IPS-18a (cell line): ENCODE measurements at regions not wholly inside any gene's neighbourhood (a gene's known extent, or its start where the extent isn't known, plus 50 kb on each side); places are given as distances from the start of the nearest gene placed in this dataset.

Experiments
- H3K27ac ChIP-seq: one replicate; pipeline ENCODE4 v1.5.1; 2013; ENCODE audit warnings: low read length
- H3K27me3 ChIP-seq: one replicate; pipeline ENCODE4 v1.6.1; 2013; ENCODE audit warnings: mild to moderate bottlenecking, low read length; ENCODE audit not compliant: control insufficient read depth, insufficient read depth
- H3K36me3 ChIP-seq: one replicate; pipeline ENCODE4 v1.6.1; 2013; ENCODE audit warnings: low read depth, low read length; ENCODE audit not compliant: control insufficient read depth
- H3K4me1 ChIP-seq: one replicate; pipeline ENCODE4 v1.6.1; 2013; ENCODE audit warnings: low read depth, low read length; ENCODE audit not compliant: control insufficient read depth
- H3K4me3 ChIP-seq: one replicate; pipeline ENCODE4 v1.5.1; 2013; ENCODE audit warnings: low read length
- H3K9ac ChIP-seq: one replicate; pipeline ENCODE4 v1.6.1; 2013; ENCODE audit warnings: mild to moderate bottlenecking, low read length, moderate library complexity
- H3K9me3 ChIP-seq: one replicate; pipeline ENCODE4 v1.6.1; 2013; ENCODE audit warnings: low read depth, low read length; ENCODE audit not compliant: control insufficient read depth

DNA sequence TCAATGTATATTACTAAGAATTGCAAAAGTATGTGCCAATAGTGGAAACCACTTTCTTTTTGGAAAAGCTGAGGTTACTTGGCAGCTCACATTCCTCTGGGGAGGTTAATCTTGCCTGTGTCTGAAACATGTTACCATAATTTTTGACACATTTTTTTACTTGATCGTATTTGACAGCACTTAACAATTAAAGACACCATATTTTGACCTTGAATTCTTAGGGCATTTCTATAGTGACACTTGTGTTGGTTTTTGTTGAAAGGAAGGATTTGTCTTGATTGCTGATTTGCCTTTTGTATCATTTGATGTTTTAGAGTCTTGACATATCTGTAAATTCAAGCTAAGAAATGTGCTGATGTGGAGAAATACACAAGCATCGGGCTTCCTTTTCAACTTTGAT lies 2135.5 kb downstream of the PCDH7 start:
- H3K9ac ChIP-seq: no peak overlapping the region
- no peaks in the 10 kb centered on the region for H3K4me1 ChIP-seq
- H3K36me3 ChIP-seq: no peaks in the 10 kb centered on the region
- peaks cover 3% of the 10 kb centered on the region for H3K9me3 ChIP-seq
- no peak overlapping the region for H3K27ac ChIP-seq
- H3K27me3 ChIP-seq: no peaks in the 10 kb centered on the region
- no peak overlapping the region for H3K4me3 ChIP-seq

DNA sequence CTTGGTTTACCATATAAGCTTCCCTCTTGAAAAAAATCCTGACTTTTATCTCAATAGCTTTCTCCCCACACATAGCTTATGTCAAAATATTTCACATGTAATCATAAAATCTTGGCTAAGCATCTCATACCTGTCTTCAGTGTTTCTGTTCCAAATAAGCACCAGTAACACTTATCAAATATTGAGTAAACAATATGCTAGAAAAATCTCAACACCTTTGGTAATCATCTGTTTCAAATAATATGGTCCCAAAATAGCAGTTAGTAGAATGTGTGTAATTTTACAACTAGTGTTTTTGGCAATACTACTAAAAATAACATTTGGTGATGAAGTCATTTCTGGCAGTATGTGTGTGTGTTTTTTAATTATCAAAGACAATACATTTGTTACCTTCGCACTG lies 2138.2 kb downstream of the PCDH7 start:
- H3K4me1 ChIP-seq: no peaks in the 10 kb centered on the region
- no peak overlapping the region for H3K4me3 ChIP-seq
- no peak overlapping the region for H3K9ac ChIP-seq
- no peak overlapping the region for H3K27ac ChIP-seq
- H3K27me3 ChIP-seq: no peaks in the 10 kb centered on the region
- no peaks in the 10 kb centered on the region for H3K36me3 ChIP-seq
- H3K9me3 ChIP-seq: peaks cover 3% of the 10 kb centered on the region

DNA sequence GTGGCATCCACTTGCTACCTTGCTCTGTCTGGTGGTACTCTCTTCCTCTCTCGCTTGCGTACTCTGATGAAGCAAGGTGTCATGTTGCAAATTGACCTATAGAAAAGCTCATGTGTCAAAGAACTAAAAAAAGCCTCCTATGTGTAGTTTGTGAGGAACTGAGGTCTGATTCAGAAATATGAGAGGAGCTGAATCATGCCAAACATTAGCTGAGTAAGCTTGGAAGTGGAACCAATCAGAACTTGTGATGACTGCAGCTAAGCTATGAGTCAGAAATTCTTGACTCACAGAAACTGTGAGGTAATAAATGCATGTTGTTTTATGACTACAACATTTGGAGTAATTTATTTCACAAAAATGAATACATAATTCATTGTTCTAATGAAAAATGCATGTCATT lies 2138.8 kb downstream of the PCDH7 start:
- H3K36me3 ChIP-seq: no peaks in the 10 kb centered on the region
- H3K4me1 ChIP-seq: no peaks in the 10 kb centered on the region
- no peak overlapping the region for H3K27ac ChIP-seq
- no peak overlapping the region for H3K4me3 ChIP-seq
- peaks cover 3% of the 10 kb centered on the region for H3K9me3 ChIP-seq
- no peak overlapping the region for H3K9ac ChIP-seq
- no peaks in the 10 kb centered on the region for H3K27me3 ChIP-seq

DNA sequence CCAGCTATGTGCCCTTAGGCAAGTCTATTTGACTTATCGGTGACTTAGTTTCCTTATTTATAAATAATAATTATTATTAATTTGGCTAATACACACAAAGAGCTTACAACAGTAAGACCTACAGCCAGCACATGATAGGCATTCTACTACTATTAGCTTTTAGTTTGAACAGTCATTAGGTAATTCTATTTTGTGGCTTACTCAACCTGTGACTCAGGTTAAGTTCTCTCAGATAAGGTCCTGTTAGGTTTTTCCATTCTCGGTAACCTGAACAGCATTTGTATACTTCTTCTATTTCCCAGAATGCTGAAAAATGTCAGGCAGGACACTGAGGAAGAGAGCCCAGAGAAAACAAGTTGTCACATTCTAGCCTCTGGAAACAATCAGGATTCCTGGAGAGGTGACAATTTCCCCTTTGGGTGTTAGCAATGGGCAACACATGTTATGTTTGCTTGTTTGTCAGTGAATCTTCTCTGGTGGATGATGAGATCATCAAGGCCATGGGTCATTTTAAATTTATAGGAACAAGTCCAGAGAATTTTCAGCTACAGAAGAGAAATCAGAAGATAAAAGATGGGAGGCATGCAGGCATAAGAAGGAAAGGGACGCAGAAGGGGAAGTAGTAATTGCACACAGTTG lies 2144.7 kb downstream of the PCDH7 start:
- Histone ChIP-seq H3K9me3 (no peaks in the 10 kb centered on the region), H3K9ac (no peak overlapping the region), H3K27ac (no peak overlapping the region), H3K4me1 (no peaks in the 10 kb centered on the region), H3K36me3 (no peaks in the 10 kb centered on the region), H3K27me3 (no peaks in the 10 kb centered on the region), H3K4me3 (no peak overlapping the region)

DNA sequence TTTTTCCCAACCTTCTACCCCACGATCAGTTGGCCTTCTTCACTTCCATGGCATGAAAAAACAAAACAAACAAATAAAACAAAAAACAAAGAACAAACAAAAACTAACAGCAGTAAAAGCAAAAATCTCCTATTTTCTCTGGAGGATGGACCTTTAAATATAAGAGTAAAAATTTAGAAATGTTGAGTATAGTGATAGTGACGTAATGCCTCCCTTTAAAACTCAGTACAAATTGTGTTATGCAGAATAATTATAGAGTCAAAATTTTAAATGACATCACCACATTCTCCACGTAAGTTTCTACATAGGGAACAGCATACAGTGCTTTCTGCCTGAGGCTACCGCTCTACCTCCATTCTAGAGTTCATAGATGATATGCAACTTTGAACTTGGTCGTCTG lies 2156.4 kb downstream of the PCDH7 start:
- H3K9me3 ChIP-seq: no peaks in the 10 kb centered on the region
- no peaks in the 10 kb centered on the region for H3K27me3 ChIP-seq
- no peak overlapping the region for H3K9ac ChIP-seq
- no peak overlapping the region for H3K27ac ChIP-seq
- H3K4me3 ChIP-seq: no peak overlapping the region
- no peaks in the 10 kb centered on the region for H3K4me1 ChIP-seq
- H3K36me3 ChIP-seq: no peaks in the 10 kb centered on the region

DNA sequence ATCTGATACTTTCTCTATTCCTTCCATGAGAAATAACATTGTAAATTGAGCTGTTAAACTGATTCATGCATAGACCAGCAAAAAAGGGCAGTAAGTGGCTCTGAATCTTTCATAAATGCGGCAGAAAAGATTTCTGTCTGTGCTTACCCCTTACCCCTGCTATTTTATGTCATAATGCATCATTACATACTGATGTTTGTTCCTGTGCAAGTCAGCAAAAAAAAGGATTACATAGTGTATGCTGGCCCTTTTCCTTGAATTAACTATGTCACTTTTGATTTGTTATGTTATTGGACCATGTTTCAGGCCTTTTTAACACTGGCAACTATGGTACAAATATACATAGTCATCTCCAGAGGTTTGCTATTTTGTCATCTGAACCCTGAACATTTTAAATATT lies 2159.7 kb downstream of the PCDH7 start:
- H3K4me1 ChIP-seq: no peaks in the 10 kb centered on the region
- no peaks in the 10 kb centered on the region for H3K9me3 ChIP-seq
- no peak overlapping the region for H3K9ac ChIP-seq
- no peak overlapping the region for H3K27ac ChIP-seq
- no peaks in the 10 kb centered on the region for H3K27me3 ChIP-seq
- no peaks in the 10 kb centered on the region for H3K36me3 ChIP-seq
- no peak overlapping the region for H3K4me3 ChIP-seq

DNA sequence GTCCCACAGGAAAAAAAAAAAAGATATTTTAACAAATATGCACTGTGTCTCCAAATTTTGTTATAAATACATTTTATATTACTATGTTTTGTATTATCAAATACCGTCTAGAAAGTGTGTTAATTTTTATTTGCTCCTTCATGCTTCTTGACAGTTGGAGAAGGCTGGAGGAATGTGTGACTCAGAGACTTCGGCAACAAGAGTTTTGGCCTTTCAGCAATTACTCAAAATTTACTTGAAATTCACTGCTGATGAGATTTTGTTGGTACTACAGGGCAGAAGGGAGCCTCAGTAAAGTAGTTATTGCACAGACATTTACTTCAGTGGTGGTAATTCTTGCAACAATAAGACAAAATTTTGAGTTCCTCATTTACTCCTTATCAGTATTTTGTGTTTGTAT lies 2164.0 kb downstream of the PCDH7 start:
- H3K9me3 ChIP-seq: no peaks in the 10 kb centered on the region
- H3K4me3 ChIP-seq: no peak overlapping the region
- H3K27ac ChIP-seq: no peak overlapping the region
- no peak overlapping the region for H3K9ac ChIP-seq
- H3K4me1 ChIP-seq: no peaks in the 10 kb centered on the region
- no peaks in the 10 kb centered on the region for H3K27me3 ChIP-seq
- no peaks in the 10 kb centered on the region for H3K36me3 ChIP-seq

DNA sequence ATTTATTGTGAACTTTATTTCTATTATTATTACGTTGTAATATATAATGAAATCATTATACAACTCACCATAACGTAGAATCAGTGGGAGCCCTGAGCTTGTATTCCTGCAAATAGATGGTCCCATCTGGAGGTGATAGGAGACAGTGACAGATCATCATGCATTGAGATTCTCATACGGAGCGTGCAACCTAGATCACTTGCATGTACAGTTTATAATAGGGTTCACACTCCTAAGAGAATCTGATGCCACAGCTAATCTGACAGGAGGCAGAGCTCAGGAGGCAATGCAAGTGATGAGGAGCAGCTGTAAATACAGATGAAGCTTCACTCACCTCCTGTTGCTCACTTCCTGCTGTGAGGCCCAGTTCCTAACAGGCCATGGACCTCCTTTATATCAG lies 2170.2 kb downstream of the PCDH7 start:
- Histone ChIP-seq H3K9ac (no peak overlapping the region), H3K9me3 (no peaks in the 10 kb centered on the region), H3K4me3 (no peak overlapping the region), H3K27ac (no peak overlapping the region), H3K4me1 (no peaks in the 10 kb centered on the region), H3K27me3 (no peaks in the 10 kb centered on the region), H3K36me3 (no peaks in the 10 kb centered on the region)

DNA sequence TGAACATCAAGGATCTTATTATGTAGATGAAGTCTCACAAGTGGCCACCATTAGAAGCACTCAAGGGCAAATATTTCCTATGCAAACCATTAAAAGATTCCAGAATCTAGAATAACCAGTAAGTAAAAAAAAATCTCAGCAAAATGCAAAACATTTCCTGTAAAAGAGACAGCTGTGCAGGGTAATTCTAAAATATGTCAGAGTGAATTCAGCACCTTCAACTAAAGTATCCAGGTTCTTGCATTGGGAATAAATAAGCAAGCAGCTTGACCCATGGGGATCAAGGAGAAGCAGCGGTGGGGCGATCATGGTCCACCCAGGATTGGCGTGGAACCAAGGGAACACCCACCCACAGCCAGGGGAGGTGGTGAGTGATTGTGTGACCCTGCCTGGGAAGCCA lies 2188.9 kb downstream of the PCDH7 start:
- Histone ChIP-seq H3K9me3 (peaks cover 5% of the 10 kb centered on the region), H3K4me3 (no peak overlapping the region), H3K36me3 (no peaks in the 10 kb centered on the region), H3K27me3 (no peaks in the 10 kb centered on the region), H3K27ac (no peak overlapping the region), H3K9ac (no peak overlapping the region), H3K4me1 (no peaks in the 10 kb centered on the region)

DNA sequence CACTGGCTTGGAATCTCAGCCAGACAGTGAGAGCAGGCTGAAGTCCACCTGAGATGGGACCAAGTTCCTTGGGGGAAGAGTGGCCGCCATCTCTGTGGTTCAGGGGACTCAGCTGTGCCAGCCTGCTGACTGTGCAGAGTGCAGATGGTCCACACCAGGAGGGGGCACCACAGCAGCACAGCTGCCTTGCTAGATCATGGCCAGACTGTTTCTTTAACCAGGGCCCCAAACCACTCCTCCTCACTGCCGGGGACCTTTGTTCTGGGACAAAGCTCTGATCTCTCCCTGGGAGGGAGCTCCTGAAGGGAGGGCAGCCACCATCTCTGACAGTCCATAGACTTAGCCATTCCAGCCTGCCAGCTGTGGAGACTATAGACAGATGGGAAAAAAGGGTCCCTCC lies 2189.6 kb downstream of the PCDH7 start:
- Histone ChIP-seq H3K36me3 (no peaks in the 10 kb centered on the region), H3K27me3 (no peaks in the 10 kb centered on the region), H3K9ac (no peak overlapping the region), H3K4me1 (no peaks in the 10 kb centered on the region), H3K4me3 (no peak overlapping the region), H3K27ac (no peak overlapping the region), H3K9me3 (peaks cover 5% of the 10 kb centered on the region)

DNA sequence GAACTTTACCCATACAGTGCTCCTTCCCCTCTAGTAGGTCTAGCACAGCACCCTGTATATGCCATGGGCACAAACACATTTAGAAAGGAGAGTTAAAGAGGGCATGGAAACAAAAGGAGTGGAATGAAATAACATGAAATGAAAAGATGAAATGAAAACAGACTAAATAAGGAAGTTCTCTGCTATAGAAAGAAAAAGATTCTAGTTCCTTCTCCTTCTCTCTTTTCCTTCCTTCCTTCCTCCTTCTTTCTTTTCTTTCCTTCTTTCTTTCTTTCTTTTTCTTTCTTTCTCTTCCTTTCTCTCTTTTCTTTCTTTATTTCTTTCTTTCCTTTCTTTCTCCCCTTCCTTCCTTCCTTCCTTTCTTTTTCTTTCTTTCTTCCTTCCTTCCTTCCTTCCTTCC lies 2197.4 kb downstream of the PCDH7 start:
- H3K36me3 ChIP-seq: no peaks in the 10 kb centered on the region
- H3K9ac ChIP-seq: no peak overlapping the region
- H3K9me3 ChIP-seq: no peaks in the 10 kb centered on the region
- H3K27me3 ChIP-seq: no peaks in the 10 kb centered on the region
- H3K4me1 ChIP-seq: no peaks in the 10 kb centered on the region
- no peak overlapping the region for H3K4me3 ChIP-seq
- no peak overlapping the region for H3K27ac ChIP-seq

DNA sequence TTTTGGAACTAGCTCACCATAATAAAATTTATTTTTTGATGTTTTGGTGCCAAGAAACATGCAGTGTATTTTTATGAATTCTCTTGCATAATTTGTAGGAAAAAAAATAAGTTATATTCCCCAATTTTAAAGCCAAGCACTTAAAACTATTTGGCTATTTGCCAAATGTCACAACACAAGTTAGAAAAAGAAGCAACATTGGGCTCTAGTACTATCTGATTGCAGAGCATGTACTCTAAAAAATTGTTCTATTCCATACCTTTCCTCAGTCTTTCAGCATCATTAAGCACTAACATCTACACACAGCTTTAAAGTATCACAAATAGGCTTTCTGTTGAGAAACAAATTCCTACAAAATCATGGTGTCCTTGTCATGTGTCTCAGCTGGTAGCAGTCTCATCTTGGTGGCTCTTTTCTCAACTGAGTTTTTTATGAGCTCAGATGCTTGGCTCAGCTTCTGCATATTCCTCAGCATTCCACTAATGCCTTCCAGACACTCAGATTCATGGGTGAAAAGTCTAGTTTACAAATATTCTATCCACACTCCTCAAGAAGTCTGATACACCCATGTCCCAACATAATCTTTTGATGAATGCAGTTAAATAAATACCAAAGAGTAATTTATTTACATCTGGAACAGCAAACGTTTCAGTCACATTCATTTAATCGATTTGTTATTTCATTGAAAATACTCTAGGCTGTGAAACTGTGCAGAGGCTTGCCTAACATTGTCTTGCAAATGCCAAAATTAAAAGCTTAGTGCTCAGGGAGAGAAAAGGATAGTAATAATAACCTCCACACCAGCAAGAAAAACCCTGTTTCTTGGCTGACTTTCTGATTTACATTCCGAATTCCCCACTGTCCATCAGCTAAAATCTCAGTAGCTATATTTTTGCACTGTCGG lies 2209.9 kb downstream of the PCDH7 start:
- Histone ChIP-seq H3K4me3 (no peak overlapping the region), H3K9ac (no peak overlapping the region), H3K36me3 (no peaks in the 10 kb centered on the region), H3K27me3 (no peaks in the 10 kb centered on the region), H3K27ac (no peak overlapping the region), H3K9me3 (no peaks in the 10 kb centered on the region), H3K4me1 (peaks cover 10% of the 10 kb centered on the region)
